ENCODE measurements at regions not wholly inside any gene's neighbourhood (a gene's known extent, or its start where the extent isn't known, plus 50 kb on each side); places are given as distances from the start of the nearest gene placed in this dataset.

GRCh38 chr11:32178692-32179091 lies 87.8 kb downstream of the RCN1 start:
- no peak for TF ChIP-seq REST (IDR thresholded peaks at IDR 0.05; ENCODE audit: insufficient read depth in 1 of 2, low read depth in 2 of 2, low read length in 2 of 2)
- TF ChIP-seq POLR2AphosphoS5 (IDR thresholded peaks at IDR 0.05; ENCODE audit: low read depth, low read length), result no peak

Measured in PFSK-1 (cell line).